ENCODE measurements at regions not wholly inside any gene's neighbourhood (a gene's known extent, or its start where the extent isn't known, plus 50 kb on each side); places are given as distances from the start of the nearest gene placed in this dataset.

DNA sequence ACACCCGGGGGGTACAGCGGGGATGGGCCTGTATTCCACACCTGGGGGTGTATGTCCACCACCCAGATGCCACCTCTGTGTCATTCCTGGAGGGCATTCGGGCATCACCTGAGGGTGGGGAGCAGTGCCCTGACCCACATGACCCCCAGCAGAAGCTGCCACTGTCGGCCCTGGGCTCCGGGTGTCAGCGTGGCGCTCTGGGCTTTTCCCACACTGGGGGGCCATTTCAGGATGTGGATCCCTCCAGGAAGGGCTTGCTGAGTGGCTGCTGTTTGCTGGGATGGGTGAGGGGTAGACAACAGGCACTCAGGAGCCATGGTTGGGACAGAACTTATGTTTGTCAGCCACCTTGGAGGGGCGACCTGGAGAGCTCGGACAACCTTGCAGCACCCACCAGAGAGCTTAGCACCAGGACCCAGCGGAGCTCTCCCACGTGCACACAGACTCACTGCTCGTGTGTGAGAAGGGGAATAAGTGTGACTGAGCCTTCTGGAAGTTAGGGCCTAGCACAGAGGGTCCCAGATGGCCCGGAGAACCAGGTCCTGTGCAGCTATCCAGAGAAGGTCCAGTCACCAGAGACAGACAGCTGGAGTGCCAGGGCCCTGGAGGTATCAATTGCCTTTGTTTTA lies 102.7 kb downstream of the METRNL start:
- POLR2A ChIA-PET: interaction anchor here (0.6 kb wide), 1 partner anchor 262 kb away, joined by 7 read pairs; no protein-coding TSS in a partner anchor
- no peaks in the 10 kb centered on the region for H3K36me3 ChIP-seq (ENCODE audit: insufficient read depth, low read length)
- DNase-seq (ENCODE audit: low spot score): no peak
- intact Hi-C loops (cut with micrococcal nuclease; ENCODE audit: unreplicated experiment): no loop called here
- no peaks in the 10 kb centered on the region for H4K20me1 ChIP-seq (ENCODE audit: insufficient read depth, low read length)
- H2AFZ ChIP-seq (ENCODE audit: low read length): no peak overlapping the region
- H3K4me2 ChIP-seq (ENCODE audit: low read length): no peak overlapping the region
- H3K79me2 ChIP-seq (ENCODE audit: insufficient read depth, low read depth, low read length): no peaks in the 10 kb centered on the region
- H3K9me3 ChIP-seq (ENCODE audit: low read length): no peaks in the 10 kb centered on the region
- H3K27ac ChIP-seq (ENCODE audit: low read depth, low read length, poor library complexity, severe bottlenecking): no peak overlapping the region
- BruUV-seq (replicated peaks): no TSS peak
- CTCF ChIA-PET (ENCODE audit: unreplicated experiment): no interaction called here
- no peaks in the 10 kb centered on the region for H3K9me2 ChIP-seq (ENCODE audit: insufficient read depth, low read length)
- no peaks in the 10 kb centered on the region for H3K4me1 ChIP-seq (ENCODE audit: insufficient read depth, low read length, poor library complexity, severe bottlenecking)
- H3K4me3 ChIP-seq (ENCODE audit: low read depth, low read length, poor library complexity, severe bottlenecking): no peak overlapping the region
- TF ChIP-seq EZH2phosphoT487 (IDR thresholded peaks at IDR 0.05; ENCODE audit: borderline replicate concordance, low read depth, low read length): no peak
- TF ChIP-seq, protein P1, sequence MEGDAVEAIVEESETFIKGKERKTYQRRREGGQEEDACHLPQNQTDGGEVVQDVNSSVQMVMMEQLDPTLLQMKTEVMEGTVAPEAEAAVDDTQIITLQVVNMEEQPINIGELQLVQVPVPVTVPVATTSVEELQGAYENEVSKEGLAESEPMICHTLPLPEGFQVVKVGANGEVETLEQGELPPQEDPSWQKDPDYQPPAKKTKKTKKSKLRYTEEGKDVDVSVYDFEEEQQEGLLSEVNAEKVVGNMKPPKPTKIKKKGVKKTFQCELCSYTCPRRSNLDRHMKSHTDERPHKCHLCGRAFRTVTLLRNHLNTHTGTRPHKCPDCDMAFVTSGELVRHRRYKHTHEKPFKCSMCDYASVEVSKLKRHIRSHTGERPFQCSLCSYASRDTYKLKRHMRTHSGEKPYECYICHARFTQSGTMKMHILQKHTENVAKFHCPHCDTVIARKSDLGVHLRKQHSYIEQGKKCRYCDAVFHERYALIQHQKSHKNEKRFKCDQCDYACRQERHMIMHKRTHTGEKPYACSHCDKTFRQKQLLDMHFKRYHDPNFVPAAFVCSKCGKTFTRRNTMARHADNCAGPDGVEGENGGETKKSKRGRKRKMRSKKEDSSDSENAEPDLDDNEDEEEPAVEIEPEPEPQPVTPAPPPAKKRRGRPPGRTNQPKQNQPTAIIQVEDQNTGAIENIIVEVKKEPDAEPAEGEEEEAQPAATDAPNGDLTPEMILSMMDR (conservative IDR thresholded peaks at IDR 0.05; ENCODE audit: low read length): no peak

DNA sequence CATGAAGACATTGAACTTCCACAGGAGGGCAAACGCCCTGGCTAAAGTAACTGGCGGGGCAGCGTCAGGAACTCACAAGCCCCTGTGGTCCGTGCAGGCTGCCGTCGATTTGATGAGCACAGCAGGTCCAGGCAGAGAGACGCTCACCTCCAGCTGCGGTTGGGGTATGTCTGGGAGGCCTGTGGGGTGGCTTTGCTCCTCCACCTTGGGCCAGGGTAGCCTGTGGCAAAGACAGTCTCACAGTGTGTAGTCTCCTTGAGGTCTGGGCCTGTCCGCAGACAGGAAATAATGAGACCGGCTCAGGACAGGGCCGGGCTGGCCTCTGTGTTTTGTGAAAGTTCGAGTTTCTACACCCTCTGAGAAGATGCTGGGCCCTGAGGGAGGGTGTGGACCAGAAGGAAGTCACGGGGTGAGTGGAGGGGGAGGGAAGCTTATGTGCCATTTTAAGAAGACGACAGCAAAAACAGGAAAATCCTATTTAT lies 103.3 kb downstream of the METRNL start:
- CTCF ChIA-PET (ENCODE audit: unreplicated experiment): no interaction called here
- DNase-seq (ENCODE audit: low spot score): no peak
- H3K4me1 ChIP-seq (ENCODE audit: insufficient read depth, low read length, poor library complexity, severe bottlenecking): no peaks in the 10 kb centered on the region

More for the DNA sequence above, 103.3 kb downstream of the METRNL start:
- Histone ChIP-seq H3K27ac (ENCODE audit: low read depth, low read length, poor library complexity, severe bottlenecking) (no peak overlapping the region), H3K36me3 (ENCODE audit: insufficient read depth, low read length) (no peaks in the 10 kb centered on the region), H4K20me1 (ENCODE audit: insufficient read depth, low read length) (no peaks in the 10 kb centered on the region), H3K4me3 (ENCODE audit: low read depth, low read length, poor library complexity, severe bottlenecking) (no peak overlapping the region), H3K4me2 (ENCODE audit: low read length) (no peak overlapping the region), H3K9me2 (ENCODE audit: insufficient read depth, low read length) (no peaks in the 10 kb centered on the region), H3K9me3 (ENCODE audit: low read length) (no peaks in the 10 kb centered on the region), H3K79me2 (ENCODE audit: insufficient read depth, low read depth, low read length) (no peaks in the 10 kb centered on the region), H2AFZ (ENCODE audit: low read length) (no peak overlapping the region)
- intact Hi-C loops (cut with micrococcal nuclease; ENCODE audit: unreplicated experiment): no loop called here
- TF ChIP-seq, protein P1 (conservative IDR thresholded peaks at IDR 0.05; ENCODE audit: low read length): no peak
- TF ChIP-seq EZH2phosphoT487 (IDR thresholded peaks at IDR 0.05; ENCODE audit: borderline replicate concordance, low read depth, low read length): no peak
- no TSS peak for BruUV-seq (replicated peaks)
- POLR2A ChIA-PET: no interaction called here

All from OCI-LY7 (cell line).